HEK293 (cell line): ENCODE measurements at regions not wholly inside any gene's neighbourhood (a gene's known extent, or its start where the extent isn't known, plus 50 kb on each side); places are given as distances from the start of the nearest gene placed in this dataset.
A peak's percentile ranks its signal among the peaks of the same experiment; 100 is the strongest.

Source experiments
- CTCF ChIA-PET: fragments of 350-600 bp; formaldehyde crosslinking; extraction: SDS; loops from one replicate; lab custom pipeline; 2021; ENCODE audit warnings: antibody characterized with exemption; lab: Yijun Ruan, JAX
- POLR2A ChIA-PET: fragments of 300-600 bp; formaldehyde crosslinking; extraction: SDS; loops from one replicate; lab custom pipeline; 2020; ENCODE audit warnings: antibody characterized with exemption, inconsistent platforms; lab: Yijun Ruan, JAX
- H3K27ac ChIP-seq: fragments of 200-500 bp; sonication (Bioruptor generic); 2 replicates; pipeline ENCODE4 v1.5.1; 2014; ENCODE audit warnings: low read depth, low read length, control low read depth, inconsistent platforms; ENCODE audit errors: extremely low read depth
- H3K36me3 ChIP-seq, 2 experiments: fragments of 200-500 bp in 1 of 2; sonication (Bioruptor generic) in 1 of 2; 1 replicate in 1 of 2; 2 replicates in 1 of 2; pipeline ENCODE4 v1.5.1; 2014 to 2017; ENCODE audit warnings: inconsistent platforms in 2 of 2, low read length in 2 of 2; ENCODE audit not compliant: control insufficient read depth in 2 of 2, insufficient read depth in 1 of 2
- H3K4me1 ChIP-seq: fragments of 200-500 bp; sonication (Bioruptor generic); 2 replicates; pipeline ENCODE4 v1.5.1; 2014; ENCODE audit warnings: mild to moderate bottlenecking, low read length, inconsistent platforms; ENCODE audit not compliant: control insufficient read depth, insufficient read depth
- H3K4me3 ChIP-seq: 2 replicates; pipeline ENCODE4 v1.5.1; 2011; ENCODE audit warnings: low read depth, mild to moderate bottlenecking, control low read depth, low read length, moderate library complexity
- H3K9me3 ChIP-seq: fragments of 200-500 bp; sonication (Bioruptor generic); 2 replicates; pipeline ENCODE4 v1.5.1; 2014; ENCODE audit warnings: low read depth, low read length, inconsistent platforms; ENCODE audit not compliant: control insufficient read depth, insufficient read depth
- MEIS1 ChIP-seq: sonication (generic); formaldehyde crosslinking; IDR thresholded peaks from 2 replicates; pipeline ENCODE4 v1.8.1; 2022; ENCODE audit warnings: missing genetic modification reagents, mild to moderate bottlenecking, borderline replicate concordance
- SP2 ChIP-seq: fragments of 450-650 bp; formaldehyde crosslinking; IDR thresholded peaks from 2 replicates; pipeline ENCODE4 v1.5.1; 2016; ENCODE audit warnings: missing biosample characterization, missing genetic modification characterization
- ZFHX2 ChIP-seq: fragments of 450-650 bp; formaldehyde crosslinking; conservative IDR thresholded peaks from 2 replicates; pipeline ENCODE4 v1.5.1; 2016; ENCODE audit warnings: missing biosample characterization, missing genetic modification characterization
- ZNF202 ChIP-seq: fragments of 450-650 bp; formaldehyde crosslinking; IDR thresholded peaks from 2 replicates; pipeline ENCODE4 v1.5.1; 2016; ENCODE audit warnings: missing biosample characterization, missing genetic modification characterization, borderline replicate concordance
- ZNF214 ChIP-seq: fragments of 450-650 bp; formaldehyde crosslinking; IDR thresholded peaks from 2 replicates; pipeline ENCODE4 v1.5.1; 2017; ENCODE audit warnings: missing biosample characterization, mild to moderate bottlenecking, missing genetic modification characterization, borderline replicate concordance
- ZNF248 ChIP-seq: fragments of 450-650 bp; formaldehyde crosslinking; IDR thresholded peaks from 2 replicates; pipeline ENCODE4 v1.5.1; 2017; ENCODE audit warnings: missing biosample characterization, missing genetic modification characterization
- ZNF404 ChIP-seq: fragments of 450-650 bp; formaldehyde crosslinking; IDR thresholded peaks from 2 replicates; pipeline ENCODE4 v1.5.1; 2017; ENCODE audit warnings: missing biosample characterization, missing genetic modification characterization
- ZNF521 ChIP-seq: fragments of 450-650 bp; formaldehyde crosslinking; IDR thresholded peaks from 2 replicates; pipeline ENCODE4 v1.5.1; 2017; ENCODE audit warnings: missing biosample characterization, mild to moderate bottlenecking, missing genetic modification characterization
- ZNF555 ChIP-seq: fragments of 450-650 bp; formaldehyde crosslinking; conservative IDR thresholded peaks from 2 replicates; pipeline ENCODE4 v1.5.1; 2017; ENCODE audit warnings: missing biosample characterization, mild to moderate bottlenecking, missing genetic modification characterization, inconsistent platforms
- ZNF626 ChIP-seq: fragments of 450-650 bp; sonication (Bioruptor Pico); formaldehyde crosslinking; IDR thresholded peaks from 2 replicates; pipeline ENCODE4 v1.5.1; 2018; ENCODE audit warnings: missing biosample characterization, missing genetic modification characterization, inconsistent platforms
- ZNF768 ChIP-seq: fragments of 450-650 bp; formaldehyde crosslinking; IDR thresholded peaks from 2 replicates; pipeline ENCODE4 v1.5.1; 2018; ENCODE audit warnings: missing biosample characterization, mild to moderate bottlenecking, missing genetic modification characterization
- ZNF843 ChIP-seq: fragments of 450-650 bp; formaldehyde crosslinking; IDR thresholded peaks from 2 replicates; pipeline ENCODE4 v1.5.1; 2016; ENCODE audit warnings: missing biosample characterization, missing genetic modification characterization
- TF ChIP-seq, protein P1 (sequence below): fragments of 450-650 bp; formaldehyde crosslinking; IDR thresholded peaks from 2 replicates; pipeline ENCODE4 v1.5.1; 2016; ENCODE audit warnings: missing biosample characterization, missing genetic modification characterization, borderline replicate concordance
- TF ChIP-seq, protein P2 (sequence below): fragments of 450-650 bp; formaldehyde crosslinking; IDR thresholded peaks from 2 replicates; pipeline ENCODE4 v1.5.1; 2016; ENCODE audit warnings: missing biosample characterization, missing genetic modification characterization, low read depth
- TF ChIP-seq, protein P3 (sequence below): fragments of 450-650 bp; IDR thresholded peaks from 2 replicates; pipeline ENCODE4 v1.5.1; 2018; ENCODE audit warnings: missing biosample characterization, missing genetic modification characterization

DNA sequence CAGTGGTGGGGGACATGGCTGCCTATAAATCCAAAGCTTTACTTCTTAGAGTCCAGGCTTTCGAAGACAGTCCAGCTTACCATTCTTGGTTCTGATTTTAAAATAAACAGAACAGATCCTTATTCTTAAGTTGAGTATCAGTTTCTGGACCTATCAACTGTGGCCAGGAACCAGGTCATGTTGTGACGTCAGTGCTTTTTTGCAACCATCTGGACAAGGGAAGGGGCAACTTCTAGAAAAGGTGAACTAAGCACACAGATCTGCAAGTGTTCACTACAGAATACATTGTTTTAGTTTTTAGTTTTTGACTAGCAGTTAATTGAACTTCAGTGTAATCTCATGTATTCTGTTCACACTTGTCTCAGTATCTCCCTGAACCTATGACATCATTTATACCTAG, 326.0 kb upstream of the MGAT5 start:
- no peak for TF ChIP-seq SP2 (tag by site-specific recombination)
- TF ChIP-seq, protein P1, sequence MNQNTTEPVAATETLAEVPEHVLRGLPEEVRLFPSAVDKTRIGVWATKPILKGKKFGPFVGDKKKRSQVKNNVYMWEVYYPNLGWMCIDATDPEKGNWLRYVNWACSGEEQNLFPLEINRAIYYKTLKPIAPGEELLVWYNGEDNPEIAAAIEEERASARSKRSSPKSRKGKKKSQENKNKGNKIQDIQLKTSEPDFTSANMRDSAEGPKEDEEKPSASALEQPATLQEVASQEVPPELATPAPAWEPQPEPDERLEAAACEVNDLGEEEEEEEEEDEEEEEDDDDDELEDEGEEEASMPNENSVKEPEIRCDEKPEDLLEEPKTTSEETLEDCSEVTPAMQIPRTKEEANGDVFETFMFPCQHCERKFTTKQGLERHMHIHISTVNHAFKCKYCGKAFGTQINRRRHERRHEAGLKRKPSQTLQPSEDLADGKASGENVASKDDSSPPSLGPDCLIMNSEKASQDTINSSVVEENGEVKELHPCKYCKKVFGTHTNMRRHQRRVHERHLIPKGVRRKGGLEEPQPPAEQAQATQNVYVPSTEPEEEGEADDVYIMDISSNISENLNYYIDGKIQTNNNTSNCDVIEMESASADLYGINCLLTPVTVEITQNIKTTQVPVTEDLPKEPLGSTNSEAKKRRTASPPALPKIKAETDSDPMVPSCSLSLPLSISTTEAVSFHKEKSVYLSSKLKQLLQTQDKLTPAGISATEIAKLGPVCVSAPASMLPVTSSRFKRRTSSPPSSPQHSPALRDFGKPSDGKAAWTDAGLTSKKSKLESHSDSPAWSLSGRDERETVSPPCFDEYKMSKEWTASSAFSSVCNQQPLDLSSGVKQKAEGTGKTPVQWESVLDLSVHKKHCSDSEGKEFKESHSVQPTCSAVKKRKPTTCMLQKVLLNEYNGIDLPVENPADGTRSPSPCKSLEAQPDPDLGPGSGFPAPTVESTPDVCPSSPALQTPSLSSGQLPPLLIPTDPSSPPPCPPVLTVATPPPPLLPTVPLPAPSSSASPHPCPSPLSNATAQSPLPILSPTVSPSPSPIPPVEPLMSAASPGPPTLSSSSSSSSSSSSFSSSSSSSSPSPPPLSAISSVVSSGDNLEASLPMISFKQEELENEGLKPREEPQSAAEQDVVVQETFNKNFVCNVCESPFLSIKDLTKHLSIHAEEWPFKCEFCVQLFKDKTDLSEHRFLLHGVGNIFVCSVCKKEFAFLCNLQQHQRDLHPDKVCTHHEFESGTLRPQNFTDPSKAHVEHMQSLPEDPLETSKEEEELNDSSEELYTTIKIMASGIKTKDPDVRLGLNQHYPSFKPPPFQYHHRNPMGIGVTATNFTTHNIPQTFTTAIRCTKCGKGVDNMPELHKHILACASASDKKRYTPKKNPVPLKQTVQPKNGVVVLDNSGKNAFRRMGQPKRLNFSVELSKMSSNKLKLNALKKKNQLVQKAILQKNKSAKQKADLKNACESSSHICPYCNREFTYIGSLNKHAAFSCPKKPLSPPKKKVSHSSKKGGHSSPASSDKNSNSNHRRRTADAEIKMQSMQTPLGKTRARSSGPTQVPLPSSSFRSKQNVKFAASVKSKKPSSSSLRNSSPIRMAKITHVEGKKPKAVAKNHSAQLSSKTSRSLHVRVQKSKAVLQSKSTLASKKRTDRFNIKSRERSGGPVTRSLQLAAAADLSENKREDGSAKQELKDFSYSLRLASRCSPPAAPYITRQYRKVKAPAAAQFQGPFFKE, result no peak
- no peak for TF ChIP-seq ZNF555
- TF ChIP-seq, protein P2, sequence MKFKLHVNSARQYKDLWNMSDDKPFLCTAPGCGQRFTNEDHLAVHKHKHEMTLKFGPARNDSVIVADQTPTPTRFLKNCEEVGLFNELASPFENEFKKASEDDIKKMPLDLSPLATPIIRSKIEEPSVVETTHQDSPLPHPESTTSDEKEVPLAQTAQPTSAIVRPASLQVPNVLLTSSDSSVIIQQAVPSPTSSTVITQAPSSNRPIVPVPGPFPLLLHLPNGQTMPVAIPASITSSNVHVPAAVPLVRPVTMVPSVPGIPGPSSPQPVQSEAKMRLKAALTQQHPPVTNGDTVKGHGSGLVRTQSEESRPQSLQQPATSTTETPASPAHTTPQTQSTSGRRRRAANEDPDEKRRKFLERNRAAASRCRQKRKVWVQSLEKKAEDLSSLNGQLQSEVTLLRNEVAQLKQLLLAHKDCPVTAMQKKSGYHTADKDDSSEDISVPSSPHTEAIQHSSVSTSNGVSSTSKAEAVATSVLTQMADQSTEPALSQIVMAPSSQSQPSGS (tag by site-specific recombination), result 0 out of 2 replicates have a peak, but pooled peaks have one; percentile 23
- H3K9me3 ChIP-seq, result no peaks in the 10 kb centered on the region
- no peak overlapping the region for H3K27ac ChIP-seq
- no peak overlapping the region for H3K4me3 ChIP-seq
- POLR2A ChIA-PET, result no interaction called here
- H3K4me1 ChIP-seq, result no peaks in the 10 kb centered on the region
- H3K36me3 ChIP-seq, result no peaks in the 10 kb centered on the region
- CTCF ChIA-PET, result interaction anchor here (0.6 kb wide), 2 partner anchors 49 to 363 kb away, joined by 3 to 4 read pairs; no protein-coding TSS in a partner anchor

DNA sequence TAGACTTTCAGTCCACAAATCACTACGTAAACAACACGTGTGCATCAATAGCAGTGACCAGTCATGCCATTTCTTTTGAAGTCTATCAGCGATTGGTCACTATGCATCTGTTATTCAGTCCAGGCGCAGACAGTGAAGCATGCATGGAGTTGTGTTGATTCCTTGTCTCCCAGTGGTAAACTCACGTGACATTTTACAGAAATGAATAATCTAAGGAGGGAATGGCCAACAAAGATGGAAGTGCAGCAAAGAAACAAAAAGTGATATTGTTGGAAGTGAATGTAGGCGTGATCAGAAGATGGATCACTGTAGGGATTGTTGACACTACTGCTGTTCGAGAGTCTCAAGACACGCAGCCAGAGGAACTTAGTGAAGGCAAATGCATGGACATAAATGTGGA, 317.8 kb upstream of the MGAT5 start:
- H3K4me1 ChIP-seq, result no peaks in the 10 kb centered on the region
- no peaks in the 10 kb centered on the region for H3K9me3 ChIP-seq
- TF ChIP-seq ZNF248 (tag by site-specific recombination), result no peak
- no peak for TF ChIP-seq ZNF202 (tag by site-specific recombination)
- TF ChIP-seq ZNF214 (tag by site-specific recombination), result no peak
- no peak for TF ChIP-seq ZFHX2 (tag by site-specific recombination)
- TF ChIP-seq, protein P3, sequence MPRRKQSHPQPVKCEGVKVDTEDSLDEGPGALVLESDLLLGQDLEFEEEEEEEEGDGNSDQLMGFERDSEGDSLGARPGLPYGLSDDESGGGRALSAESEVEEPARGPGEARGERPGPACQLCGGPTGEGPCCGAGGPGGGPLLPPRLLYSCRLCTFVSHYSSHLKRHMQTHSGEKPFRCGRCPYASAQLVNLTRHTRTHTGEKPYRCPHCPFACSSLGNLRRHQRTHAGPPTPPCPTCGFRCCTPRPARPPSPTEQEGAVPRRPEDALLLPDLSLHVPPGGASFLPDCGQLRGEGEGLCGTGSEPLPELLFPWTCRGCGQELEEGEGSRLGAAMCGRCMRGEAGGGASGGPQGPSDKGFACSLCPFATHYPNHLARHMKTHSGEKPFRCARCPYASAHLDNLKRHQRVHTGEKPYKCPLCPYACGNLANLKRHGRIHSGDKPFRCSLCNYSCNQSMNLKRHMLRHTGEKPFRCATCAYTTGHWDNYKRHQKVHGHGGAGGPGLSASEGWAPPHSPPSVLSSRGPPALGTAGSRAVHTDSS (tag by site-specific recombination), result no peak
- no peak for TF ChIP-seq ZNF768
- no peak overlapping the region for H3K27ac ChIP-seq
- POLR2A ChIA-PET, result no interaction called here
- H3K4me3 ChIP-seq, result no peak overlapping the region
- CTCF ChIA-PET, result no interaction called here
- no peaks in the 10 kb centered on the region for H3K36me3 ChIP-seq

- Histone ChIP-seq H3K27ac (no peak overlapping the region), H3K4me3 (no peak overlapping the region), H3K36me3 (no peaks in the 10 kb centered on the region), H3K4me1 (no peaks in the 10 kb centered on the region), H3K9me3 (no peaks in the 10 kb centered on the region)
- ChIA-PET POLR2A (no interaction called here), CTCF (interaction anchor here (1.5 kb wide), 1 partner anchor 475 kb away, joined by 3 read pairs; no protein-coding TSS in a partner anchor)
- no peak for TF ChIP-seq ZNF843
- TF ChIP-seq ZNF626 (tag by site-specific recombination), result no peak
- TF ChIP-seq ZNF521 (tag by site-specific recombination), result no peak
- TF ChIP-seq MEIS1 (CRISPR knock-in tag), result no peak
- no peak for TF ChIP-seq ZNF404 (tag by site-specific recombination)
Observed at GRCh38 chr2:133936601-133937000, 317.3 kb upstream of the MGAT5 start.
